ENCODE measurements at regions not wholly inside any gene's neighbourhood (a gene's known extent, or its start where the extent isn't known, plus 50 kb on each side); places are given as distances from the start of the nearest gene placed in this dataset.

- H3K4me3 ChIP-seq (ENCODE audit: control insufficient read depth, low read depth, low read length), result no peak overlapping the region
- no peak for DNase-seq (ENCODE audit: low read depth)
- TF ChIP-seq CTCF (conservative IDR thresholded peaks at IDR 0.05; ENCODE audit: control insufficient read depth, insufficient read depth, low read depth, low read length), result no peak
Measured at GRCh38 chr14:98665007-98665406, 607.0 kb downstream of the BCL11B start.

- no peak for TF ChIP-seq CTCF (conservative IDR thresholded peaks at IDR 0.05; ENCODE audit: control insufficient read depth, insufficient read depth, low read depth, low read length)
- DNase-seq (ENCODE audit: low read depth), result no peak
Measured at GRCh38 chr14:98666545-98666944, 605.5 kb downstream of the BCL11B start.

GRCh38 chr14:98682033-98682432, 590.0 kb downstream of the BCL11B start:
- DNase-seq (ENCODE audit: low read depth), result no peak
- TF ChIP-seq CTCF (conservative IDR thresholded peaks at IDR 0.05; ENCODE audit: control insufficient read depth, insufficient read depth, low read depth, low read length), result no peak
- H3K4me3 ChIP-seq (ENCODE audit: control insufficient read depth, low read depth, low read length), result no peak overlapping the region

More at GRCh38 chr14:98666545-98666944, 605.5 kb downstream of the BCL11B start:
- H3K4me3 ChIP-seq (ENCODE audit: control insufficient read depth, low read depth, low read length), result no peak overlapping the region

- TF ChIP-seq CTCF (conservative IDR thresholded peaks at IDR 0.05; ENCODE audit: control insufficient read depth, insufficient read depth, low read depth, low read length), result no peak
- no peak overlapping the region for H3K4me3 ChIP-seq (ENCODE audit: control insufficient read depth, low read depth, low read length)
- DNase-seq (ENCODE audit: low read depth), result no peak
Measured at GRCh38 chr14:98682726-98683125, 589.3 kb downstream of the BCL11B start.

- no peak overlapping the region for H3K4me3 ChIP-seq (ENCODE audit: control insufficient read depth, low read depth, low read length)
- no peak for DNase-seq (ENCODE audit: low read depth)
- no peak for TF ChIP-seq CTCF (conservative IDR thresholded peaks at IDR 0.05; ENCODE audit: control insufficient read depth, insufficient read depth, low read depth, low read length)
Measured at GRCh38 chr14:98684468-98684867, 587.5 kb downstream of the BCL11B start.

- H3K4me3 ChIP-seq (ENCODE audit: control insufficient read depth, low read depth, low read length), result no peak overlapping the region
- TF ChIP-seq CTCF (conservative IDR thresholded peaks at IDR 0.05; ENCODE audit: control insufficient read depth, insufficient read depth, low read depth, low read length), result no peak
- no peak for DNase-seq (ENCODE audit: low read depth)
Measured at GRCh38 chr14:98685725-98686124, 586.3 kb downstream of the BCL11B start.

GRCh38 chr14:98688446-98688845, 583.6 kb downstream of the BCL11B start:
- no peak for TF ChIP-seq CTCF (conservative IDR thresholded peaks at IDR 0.05; ENCODE audit: control insufficient read depth, insufficient read depth, low read depth, low read length)
- DNase-seq (ENCODE audit: low read depth), result no peak
- H3K4me3 ChIP-seq (ENCODE audit: control insufficient read depth, low read depth, low read length), result no peak overlapping the region

Measured in fibroblast of mammary gland (primary cell).